IMR-90 (cell line): ENCODE measurements at regions not wholly inside any gene's neighbourhood (a gene's known extent, or its start where the extent isn't known, plus 50 kb on each side); places are given as distances from the start of the nearest gene placed in this dataset.

Experiments
- ATAC-seq: fragments of 200-7000 bp; cut with Tn5 transposase; 2 replicates; pipeline ENCODE4 v1.9.1; 2020; ENCODE audit warnings: low read depth, mild to moderate bottlenecking, moderate library complexity
- BruUV-seq: library from RNA; stranded (reverse); fragments of 400-500 nt; replicated peaks from 2 replicates; lab custom pipeline; 2021; lab: Mats Ljungman, UMichigan
- CTCF ChIA-PET: fragments of 300-600 bp; formaldehyde crosslinking; extraction: SDS; loops from one replicate; lab custom pipeline; 2021; ENCODE audit warnings: antibody characterized with exemption; lab: Yijun Ruan, JAX
- POLR2A ChIA-PET: fragments of 300-600 bp; sonication (Branson Sonifier 250); formaldehyde crosslinking; loops from one replicate; lab custom pipeline; 2022; ENCODE audit warnings: antibody characterized with exemption; ENCODE audit not compliant: unreplicated experiment; lab: Charles Lee
- DNase-seq: peaks from one replicate; pipeline ENCODE4 v3.0.0; 2013
- H2AFZ ChIP-seq: replicated peaks from 2 replicates; pipeline ENCODE3; 2013; ENCODE audit warnings: low read length, mild to moderate bottlenecking; ENCODE audit not compliant: poor library complexity
- H2AK5ac ChIP-seq: 2 replicates; pipeline ENCODE4 v1.6.1; 2013; ENCODE audit warnings: low read depth, low read length, inconsistent platforms
- H2AK9ac ChIP-seq: replicated peaks from 2 replicates; pipeline ENCODE3; 2013; ENCODE audit warnings: mild to moderate bottlenecking, low read depth, low read length, moderate library complexity; ENCODE audit not compliant: poor library complexity
- H2BK120ac ChIP-seq: 2 replicates; pipeline ENCODE4 v1.6.1; 2013; ENCODE audit warnings: low read depth, low read length, inconsistent platforms
- H2BK15ac ChIP-seq: 3 replicates; pipeline ENCODE4 v1.6.1; 2013; ENCODE audit warnings: low read depth, low read length, inconsistent platforms
- H2BK20ac ChIP-seq: 2 replicates; pipeline ENCODE4 v1.6.1; 2013; ENCODE audit warnings: low read depth, mild to moderate bottlenecking, inconsistent platforms, low read length, moderate library complexity
- H2BK5ac ChIP-seq: 2 replicates; pipeline ENCODE4 v1.6.1; 2013; ENCODE audit warnings: mild to moderate bottlenecking, low read depth, low read length, inconsistent platforms; ENCODE audit not compliant: poor library complexity, severe bottlenecking
- H3K14ac ChIP-seq: replicated peaks from 2 replicates; pipeline ENCODE4 v1.6.1; 2013; ENCODE audit warnings: low read depth, low read length, inconsistent platforms
- H3K18ac ChIP-seq: 2 replicates; pipeline ENCODE4 v1.6.1; 2013; ENCODE audit warnings: low read depth, low read length, control low read depth
- H3K23ac ChIP-seq: 2 replicates; pipeline ENCODE4 v1.6.1; 2013; ENCODE audit warnings: low read depth, low read length, inconsistent platforms
- H3K27ac ChIP-seq: 2 replicates; pipeline ENCODE4 v1.5.1; 2013; ENCODE audit warnings: mild to moderate bottlenecking, control low read depth, low read length; ENCODE audit not compliant: insufficient read depth
- H3K27me3 ChIP-seq: 2 replicates; pipeline ENCODE4 v1.6.1; 2013; ENCODE audit warnings: low read length; ENCODE audit not compliant: control insufficient read depth, insufficient read depth
- H3K36me3 ChIP-seq: 2 replicates; pipeline ENCODE4 v1.6.1; 2013; ENCODE audit warnings: low read length, mixed read lengths; ENCODE audit not compliant: control insufficient read depth, insufficient read depth
- H3K4ac ChIP-seq: 2 replicates; pipeline ENCODE4 v1.6.1; 2013; ENCODE audit warnings: low read depth, low read length, inconsistent platforms
- H3K4me1 ChIP-seq: 2 replicates; pipeline ENCODE4 v1.6.1; 2013; ENCODE audit warnings: low read length, mixed read lengths; ENCODE audit not compliant: control insufficient read depth, insufficient read depth
- H3K4me2 ChIP-seq: 2 replicates; pipeline ENCODE4 v1.6.1; 2013; ENCODE audit warnings: low read depth, mild to moderate bottlenecking, control low read depth, low read length, moderate library complexity
- H3K4me3 ChIP-seq: 2 replicates; pipeline ENCODE4 v1.5.1; 2013; ENCODE audit warnings: low read depth, mild to moderate bottlenecking, control low read depth, low read length, moderate library complexity; ENCODE audit not compliant: insufficient read depth
- H3K56ac ChIP-seq: 2 replicates; pipeline ENCODE4 v1.6.1; 2013; ENCODE audit warnings: low read length, inconsistent platforms; ENCODE audit not compliant: insufficient read depth; ENCODE audit errors: extremely low read depth
- H3K79me1 ChIP-seq, 2 experiments: 2 replicates each; pipeline ENCODE4 v1.6.1; 2013; ENCODE audit warnings: low read length in 2 of 2, inconsistent platforms in 1 of 2, low read depth in 1 of 2
- H3K9ac ChIP-seq: 2 replicates; pipeline ENCODE4 v1.6.1; 2013; ENCODE audit warnings: low read depth, low read length, control low read depth
- H3K9me1 ChIP-seq: 2 replicates; pipeline ENCODE4 v1.6.1; 2013; ENCODE audit warnings: low read length, inconsistent platforms; ENCODE audit not compliant: insufficient read depth
- H3K9me3 ChIP-seq: 2 replicates; pipeline ENCODE4 v1.6.1; 2013; ENCODE audit warnings: low read length; ENCODE audit not compliant: control insufficient read depth, insufficient read depth
- H4K20me1 ChIP-seq: 2 replicates; pipeline ENCODE4 v1.6.1; 2013; ENCODE audit warnings: low read length, inconsistent platforms; ENCODE audit not compliant: insufficient read depth
- H4K5ac ChIP-seq: 2 replicates; pipeline ENCODE4 v1.6.1; 2013; ENCODE audit warnings: mild to moderate bottlenecking, low read depth, low read length, control low read depth
- H4K8ac ChIP-seq, 2 experiments: 2 replicates each; pipeline ENCODE4 v1.6.1; 2013; ENCODE audit warnings: low read depth in 2 of 2, low read length in 2 of 2, control low read depth in 1 of 2, inconsistent platforms in 1 of 2
- H4K91ac ChIP-seq: 2 replicates; pipeline ENCODE4 v1.6.1; 2013; ENCODE audit warnings: low read depth, low read length, inconsistent platforms; ENCODE audit not compliant: insufficient read depth
- BHLHE40 ChIP-seq: fragments of 150-350 bp; IDR thresholded peaks from 2 replicates; pipeline ENCODE4 v1.6.1; 2016; ENCODE audit warnings: mild to moderate bottlenecking, low read depth, low read length
- CEBPB ChIP-seq: IDR thresholded peaks from 2 replicates; pipeline ENCODE4 v1.6.1; 2012; ENCODE audit warnings: low read depth, low read length, improper control_type of control experiment
- ELK1 ChIP-seq: fragments of 150-350 bp; IDR thresholded peaks from 2 replicates; pipeline ENCODE4 v1.6.1; 2016; ENCODE audit warnings: low read depth, mild to moderate bottlenecking, low read length, moderate library complexity, borderline replicate concordance
- MAFK ChIP-seq: IDR thresholded peaks from 2 replicates; pipeline ENCODE4 v1.6.1; 2012; ENCODE audit warnings: low read depth, low read length, improper control_type of control experiment
- MAZ ChIP-seq: IDR thresholded peaks from 2 replicates; pipeline ENCODE4 v1.6.1; 2012; ENCODE audit warnings: low read depth, mild to moderate bottlenecking, low read length, improper control_type of control experiment, moderate library complexity, borderline replicate concordance
- USF2 ChIP-seq: fragments of 150-350 bp; IDR thresholded peaks from 2 replicates; pipeline ENCODE4 v1.6.1; 2017; ENCODE audit warnings: mild to moderate bottlenecking, antibody characterized with exemption, low read length, low read depth
- WGBS, 2 experiments: methylation state at CpG; one replicate each; pipeline versions ENCODE4 v1.1.5 to v1.1.7; 2013; ENCODE audit warnings: missing lambda C conversion rate in 2 of 2; ENCODE audit not compliant: insufficient read length in 1 of 2; ENCODE audit errors: extremely low coverage in 2 of 2; 5-methylcytosine and 5-hydroxymethylcytosine counted together
- dilution Hi-C: fragments of 300-500 bp; cut with HindIII; formaldehyde crosslinking; loops from one replicate; pipeline ENCODE4 v1.14.3; 2018; ENCODE audit warnings: low sequenced_read_pairs; ENCODE audit not compliant: unreplicated experiment
- in situ Hi-C: fragments of 300-500 bp; cut with MboI; formaldehyde crosslinking; loops from 3 replicates; pipeline ENCODE4 v1.14.3; 2019; ENCODE audit warnings: low sequenced_read_pairs, inconsistent platforms, mixed read lengths
- intact Hi-C: fragments of 100-400 bp; cut with micrococcal nuclease; formaldehyde crosslinking; loops from 2 replicates; pipeline ENCODE4 v1.10.0; 2022

GRCh38 chr3:124588036-124588435, 142.2 kb upstream of the UMPS start:
- no peak overlapping the region for H3K27ac ChIP-seq
- peaks cover 61% of the 10 kb centered on the region for H3K27me3 ChIP-seq
- TF ChIP-seq MAFK (no peak), CEBPB (no peak), BHLHE40 (no peak), USF2 (no peak), ELK1 (no peak), MAZ (no peak)
- no peaks in the 10 kb centered on the region for H3K9me3 ChIP-seq
- no peak overlapping the region for H2BK120ac ChIP-seq
- H2AK5ac ChIP-seq = no peak overlapping the region
- H3K23ac ChIP-seq = no peak overlapping the region
- DNase-seq (no peak), ATAC-seq (no peak)
- H2AFZ ChIP-seq = no peak overlapping the region
- no peak overlapping the region for H2BK5ac ChIP-seq
- H3K56ac ChIP-seq = no peak overlapping the region
- 13% methylated on average over 1 of the region's 1 CpG; no CpG with 5 or more reads in 1 of the 2 experiments for WGBS, 2 experiments
- no peaks in the 10 kb centered on the region for H3K36me3 ChIP-seq
- no peak overlapping the region for H3K4me2 ChIP-seq
- no peak overlapping the region for H3K18ac ChIP-seq
- H3K4me3 ChIP-seq = no peak overlapping the region
- in situ Hi-C loops (no loop called here), dilution Hi-C loops (no loop called here), intact Hi-C loops (no loop called here)
- no peaks in the 10 kb centered on the region; the same call in 1 of the 2 replicates for H3K4me1 ChIP-seq
- no peak overlapping the region for H4K8ac ChIP-seq
- H4K91ac ChIP-seq = no peak overlapping the region
- H2BK20ac ChIP-seq = no peak overlapping the region
- no peak overlapping the region for H3K4ac ChIP-seq
- no peak overlapping the region for H3K9ac ChIP-seq
- H4K20me1 ChIP-seq = no peaks in the 10 kb centered on the region; the same call in 1 of the 2 replicates
- H3K79me1 ChIP-seq = no peaks in the 10 kb centered on the region
- POLR2A ChIA-PET = no interaction called here
- no peak overlapping the region for H2BK15ac ChIP-seq
- H4K5ac ChIP-seq = no peak overlapping the region
- CTCF ChIA-PET = interaction anchor here (0.5 kb wide), 1 partner anchor 31 kb away, joined by 3 read pairs; no protein-coding TSS in a partner anchor
- H2AK9ac ChIP-seq = no peak overlapping the region
- no peaks in the 10 kb centered on the region for H3K9me1 ChIP-seq
- BruUV-seq = no TSS peak
- no peak overlapping the region for H3K14ac ChIP-seq
